ENCODE measurements at regions not wholly inside any gene's neighbourhood (a gene's known extent, or its start where the extent isn't known, plus 50 kb on each side); places are given as distances from the start of the nearest gene placed in this dataset.

- FAIRE-seq = no peak
Measured at GRCh38 chr16:61045931-61046330, 990.3 kb downstream of the CDH8 start.

GRCh38 chr16:61042737-61043136, 993.5 kb downstream of the CDH8 start:
- Histone ChIP-seq H3K4me1 (no peaks in the 10 kb centered on the region), H3K27ac (no peak overlapping the region), H3K4me2 (no peak overlapping the region), H3K4me3 (no peak overlapping the region), H3K9me3 (no peaks in the 10 kb centered on the region)
- ChIA-PET POLR2A (no interaction called here), CTCF (interaction anchor here (1.6 kb wide), 1 partner anchor 9 kb away, joined by 4 read pairs; no protein-coding TSS in a partner anchor)
- DNase-seq (ENCODE audit: low read depth in 1 of 2, low spot score in 1 of 2) (no peak), ATAC-seq (no peak), FAIRE-seq (no peak)
- TF ChIP-seq RCOR1 (IDR thresholded peaks at IDR 0.05; ENCODE audit: low read depth, low read length) (no peak), ZC3H11A (IDR thresholded peaks at IDR 0.05) (no peak), JUNB (IDR thresholded peaks at IDR 0.05) (no peak), EHF (CRISPR knock-in tag; IDR thresholded peaks at IDR 0.05) (no peak), POLR2AphosphoS2 (conservative IDR thresholded peaks at IDR 0.05; ENCODE audit: low read length) (no peak), REST (IDR thresholded peaks at IDR 0.05) (peak; percentile 63; the same call in 1 of the 2 replicates), PBX3 (IDR thresholded peaks at IDR 0.05) (no peak), JUN (IDR thresholded peaks at IDR 0.05) (no peak), FOXS1 (CRISPR knock-in tag; IDR thresholded peaks at IDR 0.05) (no peak)
- WGBS (ENCODE audit: missing lambda C conversion rate) = 0% methylated on average over 3 of the region's 3 CpGs

More at GRCh38 chr16:61045931-61046330, 990.3 kb downstream of the CDH8 start:
- no peak for DNase-seq (ENCODE audit: low read depth in 1 of 2, low spot score in 1 of 2)
- POLR2A ChIA-PET = no interaction called here
- CTCF ChIA-PET = no interaction called here
- no peaks in the 10 kb centered on the region for H3K4me1 ChIP-seq
- no peak for ATAC-seq
- no peaks in the 10 kb centered on the region for H3K9me3 ChIP-seq
- H3K4me3 ChIP-seq = no peak overlapping the region
- no peak overlapping the region for H3K4me2 ChIP-seq
- no peak overlapping the region for H3K27ac ChIP-seq
- TF ChIP-seq BHLHE40 (IDR thresholded peaks at IDR 0.05; ENCODE audit: low read depth, low read length) (no peak), CBX8 (IDR thresholded peaks at IDR 0.05) (no peak), FOXS1 (CRISPR knock-in tag; IDR thresholded peaks at IDR 0.05) (no peak), FOSL2 (IDR thresholded peaks at IDR 0.05) (no peak), FOSL2 (CRISPR knock-in tag; IDR thresholded peaks at IDR 0.05) (no peak), RFX5 (IDR thresholded peaks at IDR 0.05) (no peak)
- 0% methylated on average over 4 of the region's 4 CpGs for WGBS (ENCODE audit: missing lambda C conversion rate)

- ChIA-PET CTCF (no interaction called here), POLR2A (no interaction called here)
- Histone ChIP-seq H3K9me3 (no peaks in the 10 kb centered on the region), H3K27ac (no peak overlapping the region), H3K4me2 (no peak overlapping the region), H3K4me3 (no peak overlapping the region), H3K4me1 (no peaks in the 10 kb centered on the region)
- TF ChIP-seq ZFP36 (IDR thresholded peaks at IDR 0.05; ENCODE audit: borderline replicate concordance, partially characterized antibody) (no peak), CBX8 (IDR thresholded peaks at IDR 0.05) (no peak), MYC (IDR thresholded peaks at IDR 0.05; ENCODE audit: borderline replicate concordance, low read length) (no peak), HDAC2 (IDR thresholded peaks at IDR 0.05) (no peak), JUNB (IDR thresholded peaks at IDR 0.05) (no peak), CEBPB (IDR thresholded peaks at IDR 0.05) (no peak), HOXB5 (CRISPR knock-in tag; IDR thresholded peaks at IDR 0.05) (no peak), PHF8 (IDR thresholded peaks at IDR 0.05; ENCODE audit: borderline replicate concordance, low read depth) (no peak), REST (IDR thresholded peaks at IDR 0.05) (no peak)
- 29% methylated on average over 7 of the region's 8 CpGs for WGBS (ENCODE audit: missing lambda C conversion rate)
- ATAC-seq (no peak), DNase-seq (ENCODE audit: low read depth in 1 of 2, low spot score in 1 of 2) (no peak), FAIRE-seq (no peak)
Measured at GRCh38 chr16:61030616-61031015, 1005.6 kb downstream of the CDH8 start.
